ENCODE measurements at regions not wholly inside any gene's neighbourhood (a gene's known extent, or its start where the extent isn't known, plus 50 kb on each side); places are given as distances from the start of the nearest gene placed in this dataset.

DNA sequence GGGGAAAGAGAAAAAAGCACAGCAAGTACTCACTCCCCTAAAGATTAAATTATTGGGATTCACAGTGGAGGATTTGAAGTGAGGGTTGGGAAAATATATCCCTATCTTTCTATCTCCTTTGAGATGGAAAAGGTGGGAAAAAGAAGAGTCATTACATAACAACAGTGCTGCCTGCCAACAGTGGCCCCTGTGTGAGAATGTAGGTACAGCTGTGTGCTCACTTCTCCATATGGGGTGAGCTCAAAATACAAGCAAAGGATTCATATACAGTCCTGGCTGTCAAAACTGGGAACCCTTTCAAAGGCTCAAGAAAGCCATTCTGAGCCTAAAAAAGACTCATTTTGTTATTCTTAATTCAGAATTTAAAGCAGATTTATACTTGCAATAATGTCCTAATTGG is 458.5 kb downstream of the GPAM start (continued):
- TF ChIP-seq, protein P1, sequence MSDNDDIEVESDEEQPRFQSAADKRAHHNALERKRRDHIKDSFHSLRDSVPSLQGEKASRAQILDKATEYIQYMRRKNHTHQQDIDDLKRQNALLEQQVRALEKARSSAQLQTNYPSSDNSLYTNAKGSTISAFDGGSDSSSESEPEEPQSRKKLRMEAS (IDR thresholded peaks at IDR 0.05; ENCODE audit: low read depth, low read length), result no peak
- no peak for TF ChIP-seq MTA2 (IDR thresholded peaks at IDR 0.05; ENCODE audit: low read depth)

DNA sequence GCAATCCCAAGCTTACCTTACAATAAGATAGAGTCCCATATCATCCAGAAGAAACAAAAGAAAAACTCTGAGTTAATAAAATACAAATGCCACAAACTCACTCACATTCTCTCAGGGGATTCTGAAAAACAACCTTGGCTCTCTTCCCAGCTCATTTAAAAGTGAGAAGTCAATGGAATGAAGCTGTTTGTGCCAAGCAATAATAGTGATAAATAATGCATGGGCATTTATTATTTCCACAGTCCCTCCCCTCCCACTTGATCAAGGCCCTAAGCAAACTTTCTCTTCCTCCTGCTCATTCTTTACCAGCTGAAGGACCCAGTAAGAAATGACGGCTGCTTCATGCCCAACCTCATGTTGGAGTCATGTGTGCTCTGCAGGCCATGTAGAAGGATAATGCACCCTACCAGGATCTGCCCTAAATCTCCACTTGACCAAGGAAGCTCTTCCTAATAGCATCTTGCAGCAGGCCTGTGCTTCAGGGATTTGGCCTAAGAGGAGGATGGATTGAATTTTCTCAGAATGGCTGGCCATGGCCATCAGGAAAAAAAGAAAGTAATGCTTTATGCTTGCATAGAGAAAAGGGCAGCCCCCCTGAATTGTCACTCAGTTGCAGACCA is 451.3 kb downstream of the GPAM start:
- Histone ChIP-seq H3K79me2 (ENCODE audit: control insufficient read depth, insufficient read depth, low read length) (no peaks in the 10 kb centered on the region), H3K27me3 (replicated peaks in 1 of 2; ENCODE audit: control insufficient read depth in 2 of 2, insufficient read depth in 2 of 2, low read length in 1 of 2) (no peaks in the 10 kb centered on the region), H3K36me3 (ENCODE audit: control insufficient read depth in 2 of 2, insufficient read depth in 2 of 2, low read length in 1 of 2) (no peaks in the 10 kb centered on the region), H3K4me2 (ENCODE audit: control insufficient read depth, insufficient read depth) (no peak overlapping the region), H3K9me3 (replicated peaks; ENCODE audit: control insufficient read depth, insufficient read depth, low read length) (no peaks in the 10 kb centered on the region), H2AFZ (ENCODE audit: control insufficient read depth, low read depth, low read length) (no peak overlapping the region), H3K4me1 (ENCODE audit: control insufficient read depth, insufficient read depth, low read length) (no peaks in the 10 kb centered on the region), H3K27ac (ENCODE audit: control insufficient read depth, insufficient read depth) (no peak overlapping the region), H3K9ac (ENCODE audit: control insufficient read depth, insufficient read depth, low read length) (no peak overlapping the region), H4K20me1 (ENCODE audit: control insufficient read depth, insufficient read depth) (no peaks in the 10 kb centered on the region), H3K4me3 (no peak overlapping the region)
- no TSS peak for BruUV-seq (replicated peaks)
- DNase-seq (ENCODE audit: low read depth, low spot score) (no peak), ATAC-seq (no peak), FAIRE-seq (no peak)
- SMC1A ChIA-PET (ENCODE audit: uncharacterized antibody, unreplicated experiment), result no interaction called here
- TF ChIP-seq EP300 (IDR thresholded peaks at IDR 0.05; ENCODE audit: borderline replicate concordance in 1 of 2, control insufficient read depth in 1 of 2, low read depth in 2 of 2, low read length in 2 of 2), result no peak
- TF ChIP-seq NFIC (IDR thresholded peaks at IDR 0.05; ENCODE audit: low read depth, low read length), result no peak
- no peak for TF ChIP-seq SMAD5 (IDR thresholded peaks at IDR 0.05; ENCODE audit: low read depth)
- TF ChIP-seq ZNF622 (IDR thresholded peaks at IDR 0.05), result no peak
- RAD21 ChIA-PET (ENCODE audit: unreplicated experiment), result no interaction called here
- intact Hi-C loops (cut with micrococcal nuclease; ENCODE audit: unreplicated experiment), result no loop called here
- in situ Hi-C loops (cut with MboI), result no loop called here
- POLR2A ChIA-PET, result no interaction called here
- CTCF ChIA-PET, result no interaction called here
- 58% methylated on average over 1 of the region's 1 CpG for WGBS (ENCODE audit: insufficient coverage, insufficient replicate concordance, low lambda C conversion rate, missing lambda C conversion rate)
